Calu3 (cell line): ENCODE measurements at regions not wholly inside any gene's neighbourhood (a gene's known extent, or its start where the extent isn't known, plus 50 kb on each side); places are given as distances from the start of the nearest gene placed in this dataset.

ENCODE experiments used
- BruUV-seq: library from RNA; stranded (reverse); fragments of 400-500 nt; replicated peaks from 2 replicates; lab custom pipeline; 2021; lab: Mats Ljungman, UMichigan
- CTCF ChIA-PET: fragments of 300-600 bp; sonication (Branson Sonifier 250); formaldehyde crosslinking; loops from one replicate; lab custom pipeline; 2022; ENCODE audit warnings: antibody characterized with exemption; lab: Charles Lee
- DNase-seq: peaks from one replicate; pipeline ENCODE4 v3.0.0; 2022
- H3K27ac Mint-ChIP-seq: one replicate; pipeline ENCODE4 v1.8.0; 2022; ENCODE audit warnings: mixed read lengths; ENCODE audit not compliant: unreplicated experiment
- H3K27me3 Mint-ChIP-seq: one replicate; pipeline ENCODE4 v1.8.0; 2022; ENCODE audit warnings: mixed read lengths; ENCODE audit not compliant: unreplicated experiment
- H3K36me3 Mint-ChIP-seq: one replicate; pipeline ENCODE4 v1.8.0; 2022; ENCODE audit warnings: mild to moderate bottlenecking, moderate library complexity, mixed read lengths; ENCODE audit not compliant: insufficient read depth, unreplicated experiment
- H3K4me1 Mint-ChIP-seq: one replicate; pipeline ENCODE4 v1.8.0; 2022; ENCODE audit warnings: mild to moderate bottlenecking, low read depth, mixed read lengths; ENCODE audit not compliant: unreplicated experiment
- H3K4me3 Mint-ChIP-seq: one replicate; pipeline ENCODE4 v1.8.0; 2022; ENCODE audit warnings: mild to moderate bottlenecking, low read depth, moderate library complexity, mixed read lengths; ENCODE audit not compliant: unreplicated experiment
- H3K9me3 Mint-ChIP-seq: one replicate; pipeline ENCODE4 v1.8.0; 2022; ENCODE audit warnings: low read depth, mixed read lengths; ENCODE audit not compliant: unreplicated experiment
- intact Hi-C: fragments of 100-400 bp; cut with micrococcal nuclease; formaldehyde crosslinking; loops from one replicate; pipeline ENCODE4 v1.10.0; 2022; ENCODE audit not compliant: unreplicated experiment
- TF ChIP-seq, protein P1 (sequence below): fragments of 200-600 bp; IDR thresholded peaks from one replicate; pipeline ENCODE4 v1.8.0; 2022; ENCODE audit warnings: antibody characterized with exemption; ENCODE audit not compliant: unreplicated experiment

DNA sequence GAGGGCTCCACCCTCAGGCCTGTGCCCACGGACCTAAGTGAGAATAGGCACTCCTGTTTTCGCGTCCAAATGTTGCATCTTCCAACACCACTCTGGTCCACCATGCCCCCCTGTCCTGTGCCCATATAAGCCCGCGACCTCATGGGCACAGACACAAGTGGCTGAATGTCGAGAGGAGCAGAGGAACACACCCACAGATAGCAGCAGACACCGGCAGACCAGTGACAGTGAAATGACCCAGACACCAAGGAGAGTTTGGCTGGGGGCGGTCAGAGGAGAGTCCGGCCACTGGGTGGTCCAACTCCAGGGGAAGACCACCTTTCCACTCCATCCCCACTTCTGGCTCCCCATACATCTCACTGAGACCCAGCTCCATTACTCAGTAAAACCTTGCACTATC lies 161.4 kb upstream of the DAB2 start:
- H3K27ac Mint-ChIP-seq, result no peak overlapping the region

GRCh38 chr5:39584927-39585326 lies 160.1 kb upstream of the DAB2 start:
- H3K4me3 Mint-ChIP-seq, result no peak overlapping the region
- no peaks in the 10 kb centered on the region for H3K9me3 Mint-ChIP-seq
- H3K27ac Mint-ChIP-seq, result no peak overlapping the region
- TF ChIP-seq, protein P1, sequence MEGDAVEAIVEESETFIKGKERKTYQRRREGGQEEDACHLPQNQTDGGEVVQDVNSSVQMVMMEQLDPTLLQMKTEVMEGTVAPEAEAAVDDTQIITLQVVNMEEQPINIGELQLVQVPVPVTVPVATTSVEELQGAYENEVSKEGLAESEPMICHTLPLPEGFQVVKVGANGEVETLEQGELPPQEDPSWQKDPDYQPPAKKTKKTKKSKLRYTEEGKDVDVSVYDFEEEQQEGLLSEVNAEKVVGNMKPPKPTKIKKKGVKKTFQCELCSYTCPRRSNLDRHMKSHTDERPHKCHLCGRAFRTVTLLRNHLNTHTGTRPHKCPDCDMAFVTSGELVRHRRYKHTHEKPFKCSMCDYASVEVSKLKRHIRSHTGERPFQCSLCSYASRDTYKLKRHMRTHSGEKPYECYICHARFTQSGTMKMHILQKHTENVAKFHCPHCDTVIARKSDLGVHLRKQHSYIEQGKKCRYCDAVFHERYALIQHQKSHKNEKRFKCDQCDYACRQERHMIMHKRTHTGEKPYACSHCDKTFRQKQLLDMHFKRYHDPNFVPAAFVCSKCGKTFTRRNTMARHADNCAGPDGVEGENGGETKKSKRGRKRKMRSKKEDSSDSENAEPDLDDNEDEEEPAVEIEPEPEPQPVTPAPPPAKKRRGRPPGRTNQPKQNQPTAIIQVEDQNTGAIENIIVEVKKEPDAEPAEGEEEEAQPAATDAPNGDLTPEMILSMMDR, result no peak
- DNase-seq, result no peak
- peaks cover 12% of the 10 kb centered on the region for H3K4me1 Mint-ChIP-seq
- H3K27me3 Mint-ChIP-seq, result no peaks in the 10 kb centered on the region
- CTCF ChIA-PET, result no interaction called here
- intact Hi-C loops, result loop anchor here (5.0 kb wide), 1 partner anchor 1292 kb away; no protein-coding TSS in a partner anchor
- no TSS peak for BruUV-seq
- no peaks in the 10 kb centered on the region for H3K36me3 Mint-ChIP-seq

More for the DNA sequence above, 161.4 kb upstream of the DAB2 start:
- no peaks in the 10 kb centered on the region for H3K27me3 Mint-ChIP-seq
- TF ChIP-seq, protein P1, result no peak
- H3K4me3 Mint-ChIP-seq, result no peak overlapping the region
- H3K4me1 Mint-ChIP-seq, result peaks cover 3% of the 10 kb centered on the region
- CTCF ChIA-PET, result interaction anchor here (0.6 kb wide), 1 partner anchor 937 kb away, joined by 3 read pairs; no protein-coding TSS in a partner anchor
- no peak for DNase-seq
- H3K9me3 Mint-ChIP-seq, result no peaks in the 10 kb centered on the region
- H3K36me3 Mint-ChIP-seq, result no peaks in the 10 kb centered on the region
- BruUV-seq, result no TSS peak
- intact Hi-C loops, result no loop called here

- no TSS peak for BruUV-seq
- DNase-seq, result no peak
- Mint-ChIP-seq H3K4me1 (peaks cover 18% of the 10 kb centered on the region), H3K9me3 (no peaks in the 10 kb centered on the region), H3K4me3 (no peak overlapping the region), H3K36me3 (no peaks in the 10 kb centered on the region), H3K27ac (no peak overlapping the region), H3K27me3 (no peaks in the 10 kb centered on the region)
- intact Hi-C loops, result loop anchor here (5.0 kb wide), 1 partner anchor 1296 kb away; no protein-coding TSS in a partner anchor
- CTCF ChIA-PET, result interaction anchor here (0.5 to 0.7 kb wide), 3 partner anchors 500 to 1881 kb away, joined by 3 read pairs; no protein-coding TSS in a partner anchor
- TF ChIP-seq, protein P1, result no peak
Observed at GRCh38 chr5:39580702-39581453, 156.1 kb upstream of the DAB2 start.

- Mint-ChIP-seq H3K27ac (no peak overlapping the region), H3K4me3 (no peak overlapping the region), H3K36me3 (no peaks in the 10 kb centered on the region), H3K27me3 (no peaks in the 10 kb centered on the region), H3K9me3 (no peaks in the 10 kb centered on the region), H3K4me1 (peaks cover 18% of the 10 kb centered on the region)
- CTCF ChIA-PET, result no interaction called here
- no TSS peak for BruUV-seq
- TF ChIP-seq, protein P1, result no peak
- no peak for DNase-seq
- intact Hi-C loops, result loop anchor here (2.0 to 5.0 kb wide), 5 partner anchors 113 to 1298 kb away; no protein-coding TSS in a partner anchor
Observed at GRCh38 chr5:39579750-39580149, 155.0 kb upstream of the DAB2 start.
